ENCODE measurements at regions not wholly inside any gene's neighbourhood (a gene's known extent, or its start where the extent isn't known, plus 50 kb on each side); places are given as distances from the start of the nearest gene placed in this dataset.
A peak's percentile ranks its signal among the peaks of the same experiment; 100 is the strongest.

- no peak for DNase-seq (ENCODE audit: low read depth in 2 of 2)
Measured at GRCh38 chr5:6806668-6807067, 93.4 kb downstream of the TENT4A start.

GRCh38 chr5:6808462-6808861, 95.2 kb downstream of the TENT4A start:
- no peak for DNase-seq (ENCODE audit: low read depth in 2 of 2)

GRCh38 chr5:6810641-6811405, 97.6 kb downstream of the TENT4A start:
- no peak for DNase-seq (ENCODE audit: low read depth in 2 of 2)

GRCh38 chr5:6812091-6812490, 98.9 kb downstream of the TENT4A start:
- DNase-seq (ENCODE audit: low read depth in 2 of 2) = no peak

- no peak for DNase-seq (ENCODE audit: low read depth in 2 of 2)
Measured at GRCh38 chr5:6812800-6813731, 99.8 kb downstream of the TENT4A start.

- no peak for DNase-seq (ENCODE audit: low read depth in 2 of 2)
Measured at GRCh38 chr5:6814816-6815215, 101.6 kb downstream of the TENT4A start.

- no peak for DNase-seq (ENCODE audit: low read depth in 2 of 2)
Measured at GRCh38 chr5:6818594-6819511, 105.6 kb downstream of the TENT4A start.

GRCh38 chr5:6819521-6819920, 106.3 kb downstream of the TENT4A start:
- DNase-seq (ENCODE audit: low read depth in 2 of 2) = no peak

- peak; percentile 23 to 30 for DNase-seq (ENCODE audit: low read depth in 2 of 2)
Measured at GRCh38 chr5:6820851-6821479, 107.7 kb downstream of the TENT4A start.

GRCh38 chr5:6822068-6822467, 108.8 kb downstream of the TENT4A start:
- DNase-seq (ENCODE audit: low read depth in 2 of 2) = no peak

GRCh38 chr5:6822556-6823343, 109.5 kb downstream of the TENT4A start:
- DNase-seq (ENCODE audit: low read depth in 2 of 2) = no peak

GRCh38 chr5:6823996-6824395, 110.8 kb downstream of the TENT4A start:
- no peak for DNase-seq (ENCODE audit: low read depth in 2 of 2)

GRCh38 chr5:6825678-6826244, 112.5 kb downstream of the TENT4A start:
- DNase-seq (ENCODE audit: low read depth in 2 of 2) = no peak

- DNase-seq (ENCODE audit: low read depth in 2 of 2) = no peak
Measured at GRCh38 chr5:6826756-6827155, 113.5 kb downstream of the TENT4A start.

- no peak for DNase-seq (ENCODE audit: low read depth in 2 of 2)
Measured at GRCh38 chr5:6827526-6828219, 114.4 kb downstream of the TENT4A start.

- no peak for DNase-seq (ENCODE audit: low read depth in 2 of 2)
Measured at GRCh38 chr5:6829150-6829784, 116.0 kb downstream of the TENT4A start.

- DNase-seq (ENCODE audit: low read depth in 2 of 2) = no peak
Measured at GRCh38 chr5:6830643-6831239, 117.5 kb downstream of the TENT4A start.
